Common myeloid progenitor, CD34-positive (primary cell): ENCODE measurements at regions not wholly inside any gene's neighbourhood (a gene's known extent, or its start where the extent isn't known, plus 50 kb on each side); places are given as distances from the start of the nearest gene placed in this dataset.

Experiments
- CTCF ChIA-PET: fragments of 350-600 bp; sonication (Branson Sonifier 250); formaldehyde crosslinking; loops from one replicate; lab custom pipeline; 2021; ENCODE audit warnings: antibody characterized with exemption; lab: Charles Lee
- POLR2A ChIA-PET: fragments of 350-600 bp; sonication (Branson Sonifier 250); formaldehyde crosslinking; loops from one replicate; lab custom pipeline; 2021; ENCODE audit warnings: antibody characterized with exemption; lab: Charles Lee
- DNase-seq, 3 donors: peaks; one replicate each; pipeline versions ENCODE4 v3.0.0 to v3.0.0-alpha.2; 2013
- H3K27ac ChIP-seq, 2 experiments: 1 replicate in 1 of 2; 2 replicates in 1 of 2; pipeline ENCODE4 v1.7.0; 2013; ENCODE audit warnings: inconsistent platforms in 2 of 2, low read length in 2 of 2, mild to moderate bottlenecking in 2 of 2, low read depth in 1 of 2, moderate library complexity in 1 of 2; ENCODE audit not compliant: severe bottlenecking in 2 of 2, insufficient read depth in 1 of 2, poor library complexity in 1 of 2
- H3K27me3 ChIP-seq, 5 experiments: replicated peaks in 2 of 5; 1 replicate in 3 of 5; 2 replicates in 2 of 5; pipeline versions ENCODE4 v1.6.1 to v1.7.0; 2013; ENCODE audit warnings: low read length in 4 of 5, mild to moderate bottlenecking in 2 of 5, moderate library complexity in 2 of 5, inconsistent platforms in 1 of 5; ENCODE audit not compliant: insufficient read depth in 5 of 5, control insufficient read depth in 4 of 5
- H3K36me3 ChIP-seq, 4 experiments: 1 replicate in 2 of 4; 2 replicates in 2 of 4; pipeline versions ENCODE4 v1.6.1 to v1.7.0; 2013; ENCODE audit warnings: low read length in 3 of 4, control low read depth in 1 of 4, mild to moderate bottlenecking in 1 of 4; ENCODE audit not compliant: control insufficient read depth in 4 of 4, insufficient read depth in 4 of 4
- H3K4me1 ChIP-seq, 4 experiments: 1 replicate in 3 of 4; 2 replicates in 1 of 4; pipeline versions ENCODE4 v1.6.1 to v1.7.1; 2013; ENCODE audit warnings: low read length in 3 of 4, mild to moderate bottlenecking in 3 of 4, control low read depth in 1 of 4, inconsistent platforms in 1 of 4, moderate library complexity in 1 of 4; ENCODE audit not compliant: control insufficient read depth in 4 of 4, insufficient read depth in 4 of 4; ENCODE audit errors: control extremely low read depth in 1 of 4
- H3K4me3 ChIP-seq, 7 experiments: 1 replicate in 4 of 7; 2 replicates in 3 of 7; pipeline versions ENCODE4 v1.5.1 to v1.7.0; 2013; ENCODE audit warnings: mild to moderate bottlenecking in 7 of 7, low read length in 6 of 7, moderate library complexity in 6 of 7, inconsistent platforms in 2 of 7, low read depth in 2 of 7, control low read depth in 1 of 7; ENCODE audit not compliant: insufficient read depth in 4 of 7, control insufficient read depth in 1 of 7; ENCODE audit errors: extremely low read depth in 1 of 7
- H3K9me3 ChIP-seq, 5 experiments: 1 replicate in 4 of 5; 2 replicates in 1 of 5; pipeline versions ENCODE4 v1.6.1 to v1.7.1; 2013; ENCODE audit warnings: low read length in 4 of 5, mild to moderate bottlenecking in 2 of 5, inconsistent platforms in 1 of 5, low read depth in 1 of 5, moderate library complexity in 1 of 5; ENCODE audit not compliant: control insufficient read depth in 4 of 5, insufficient read depth in 2 of 5; ENCODE audit errors: control extremely low read depth in 1 of 5
- WGBS: methylation state at CpG from one replicate; pipeline ENCODE4 v1.1.5; 2013; ENCODE audit not compliant: insufficient coverage; 5-methylcytosine and 5-hydroxymethylcytosine counted together

GRCh38 chr13:104799152-104799551 is 1732.9 kb upstream of the SLC10A2 start:
- no peaks in the 10 kb centered on the region for H3K36me3 ChIP-seq
- H3K4me3 ChIP-seq, result no peak overlapping the region
- H3K27me3 ChIP-seq, result no peaks in the 10 kb centered on the region
- no peaks in the 10 kb centered on the region for H3K4me1 ChIP-seq
- H3K27ac ChIP-seq, result no peak overlapping the region
- ChIA-PET POLR2A (no interaction called here), CTCF (no interaction called here)
- no peaks in the 10 kb centered on the region for H3K9me3 ChIP-seq
- no peak for DNase-seq
- WGBS, result 100% methylated on average over 1 of the region's 2 CpGs

GRCh38 chr13:104798486-104798885 is 1732.3 kb upstream of the SLC10A2 start:
- ChIA-PET POLR2A (no interaction called here), CTCF (no interaction called here)
- WGBS, result 100% methylated on average over 1 of the region's 1 CpG
- Histone ChIP-seq H3K9me3 (no peaks in the 10 kb centered on the region), H3K4me1 (no peaks in the 10 kb centered on the region), H3K36me3 (no peaks in the 10 kb centered on the region), H3K27ac (no peak overlapping the region), H3K4me3 (no peak overlapping the region), H3K27me3 (no peaks in the 10 kb centered on the region)
- no peak for DNase-seq

- WGBS, result no CpG with 5 or more reads among the region's 2 CpGs
- DNase-seq, result no peak
- H3K9me3 ChIP-seq, result no peaks in the 10 kb centered on the region
- POLR2A ChIA-PET, result no interaction called here
- CTCF ChIA-PET, result no interaction called here
- no peaks in the 10 kb centered on the region for H3K4me1 ChIP-seq
- H3K27ac ChIP-seq, result no peak overlapping the region
- H3K27me3 ChIP-seq, result no peaks in the 10 kb centered on the region
- H3K4me3 ChIP-seq, result no peak overlapping the region
- no peaks in the 10 kb centered on the region for H3K36me3 ChIP-seq
Measured at GRCh38 chr13:104796581-104796980, 1730.4 kb upstream of the SLC10A2 start.

GRCh38 chr13:104785952-104786351 is 1719.7 kb upstream of the SLC10A2 start:
- 100% methylated on average over 3 of the region's 5 CpGs for WGBS
- Histone ChIP-seq H3K36me3 (no peaks in the 10 kb centered on the region), H3K4me1 (no peaks in the 10 kb centered on the region), H3K9me3 (no peaks in the 10 kb centered on the region), H3K4me3 (no peak overlapping the region), H3K27me3 (no peaks in the 10 kb centered on the region), H3K27ac (no peak overlapping the region)
- CTCF ChIA-PET, result no interaction called here
- DNase-seq, result no peak
- POLR2A ChIA-PET, result no interaction called here

- CTCF ChIA-PET, result no interaction called here
Measured at GRCh38 chr13:104784891-104785290, 1718.7 kb upstream of the SLC10A2 start.

GRCh38 chr13:104782741-104783140 is 1716.5 kb upstream of the SLC10A2 start:
- 68% methylated on average over 2 of the region's 2 CpGs for WGBS
- ChIA-PET CTCF (no interaction called here), POLR2A (no interaction called here)
- H3K4me1 ChIP-seq, result no peaks in the 10 kb centered on the region
- no peak for DNase-seq
- no peak overlapping the region for H3K4me3 ChIP-seq
- no peaks in the 10 kb centered on the region for H3K27me3 ChIP-seq
- no peaks in the 10 kb centered on the region for H3K36me3 ChIP-seq
- H3K9me3 ChIP-seq, result no peaks in the 10 kb centered on the region
- H3K27ac ChIP-seq, result no peak overlapping the region

More at GRCh38 chr13:104784891-104785290, 1718.7 kb upstream of the SLC10A2 start:
- Histone ChIP-seq H3K27me3 (no peaks in the 10 kb centered on the region), H3K27ac (no peak overlapping the region), H3K9me3 (no peaks in the 10 kb centered on the region), H3K4me1 (no peaks in the 10 kb centered on the region), H3K4me3 (no peak overlapping the region), H3K36me3 (no peaks in the 10 kb centered on the region)
- POLR2A ChIA-PET, result no interaction called here
- DNase-seq, result no peak

- H3K4me1 ChIP-seq, result no peaks in the 10 kb centered on the region
- no peaks in the 10 kb centered on the region for H3K9me3 ChIP-seq
- H3K36me3 ChIP-seq, result no peaks in the 10 kb centered on the region
- no peak overlapping the region for H3K27ac ChIP-seq
- POLR2A ChIA-PET, result no interaction called here
- WGBS, result 97% methylated on average over 3 of the region's 4 CpGs
- no peaks in the 10 kb centered on the region for H3K27me3 ChIP-seq
- CTCF ChIA-PET, result no interaction called here
- no peak overlapping the region for H3K4me3 ChIP-seq
- no peak for DNase-seq
Measured at GRCh38 chr13:104779311-104779993, 1713.2 kb upstream of the SLC10A2 start.
